ENCODE measurements at regions not wholly inside any gene's neighbourhood (a gene's known extent, or its start where the extent isn't known, plus 50 kb on each side); places are given as distances from the start of the nearest gene placed in this dataset.

DNA sequence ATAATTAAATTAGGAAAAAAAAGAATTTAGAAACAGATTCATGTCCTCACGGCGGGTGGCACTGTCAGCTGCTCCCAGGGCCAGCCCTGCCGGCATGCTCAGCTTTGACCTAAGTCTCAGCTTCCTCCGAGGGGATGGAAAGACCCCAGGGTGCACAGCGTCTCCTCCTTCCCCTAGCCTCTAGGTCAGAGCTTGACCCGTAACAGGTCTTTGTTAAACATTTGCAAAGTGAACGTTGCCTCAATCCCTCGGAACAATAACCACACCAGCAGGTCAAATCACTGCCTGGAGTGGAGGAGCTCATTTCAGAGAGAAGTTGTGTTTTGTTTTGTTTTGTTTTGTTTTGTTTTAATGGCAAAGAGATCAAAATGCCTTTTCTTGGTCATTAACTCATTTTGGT is 171.3 kb downstream of the TMEM18 start:
- no peak overlapping the region for H3K9ac ChIP-seq (ENCODE audit: low read length)
- no peak overlapping the region for H3K4me3 ChIP-seq (replicated peaks in 1 of 2; ENCODE audit: low read depth in 1 of 2, low read length in 2 of 2)
- H3K4me2 ChIP-seq (ENCODE audit: low read length) = no peak overlapping the region
- no peaks in the 10 kb centered on the region for H3K9me2 ChIP-seq (ENCODE audit: insufficient read depth)
- ATAC-seq (no peak), DNase-seq (ENCODE audit: low read depth, low spot score) (no peak)
- no peak overlapping the region for H2AFZ ChIP-seq (ENCODE audit: low read depth, low read length, poor library complexity, severe bottlenecking)
- no peaks in the 10 kb centered on the region for H3K4me1 ChIP-seq (ENCODE audit: control insufficient read depth in 1 of 2, insufficient read depth in 2 of 2, low read length in 2 of 2)
- H3K9me3 ChIP-seq (ENCODE audit: control insufficient read depth in 1 of 2, insufficient read depth in 1 of 2, low read depth in 1 of 2, low read length in 2 of 2) = no peaks in the 10 kb centered on the region
- CTCF ChIA-PET = no interaction called here
- H3K27me3 ChIP-seq (ENCODE audit: insufficient read depth, low read length) = peaks cover 11% of the 10 kb centered on the region; the same call in 1 of the 2 replicates
- no TSS peak for BruUV-seq (replicated peaks)
- intact Hi-C loops (cut with micrococcal nuclease) = no loop called here
- no peaks in the 10 kb centered on the region for H3K79me2 ChIP-seq (ENCODE audit: insufficient read depth, low read length)
- no peaks in the 10 kb centered on the region for H4K20me1 ChIP-seq (ENCODE audit: insufficient read depth)
- POLR2A ChIA-PET = no interaction called here
- H3K36me3 ChIP-seq (ENCODE audit: control insufficient read depth in 1 of 2, insufficient read depth in 2 of 2, low read length in 2 of 2) = no peaks in the 10 kb centered on the region
- TF ChIP-seq CEBPB (IDR thresholded peaks at IDR 0.05; ENCODE audit: low read depth) (no peak), EGR1 (IDR thresholded peaks at IDR 0.05; ENCODE audit: low read depth) (no peak), EZH2phosphoT487 (IDR thresholded peaks at IDR 0.05; ENCODE audit: borderline replicate concordance) (no peak), CBX3 (IDR thresholded peaks at IDR 0.05; ENCODE audit: low read depth) (no peak), ZNF274 (IDR thresholded peaks at IDR 0.05; ENCODE audit: low read depth, low read length) (no peak), POLR2AphosphoS5 (IDR thresholded peaks at IDR 0.05; ENCODE audit: low read depth, low read length) (no peak), YY1 (IDR thresholded peaks at IDR 0.05; ENCODE audit: extremely low read depth, insufficient replicate concordance, low read depth, low read length) (no peak), TCF7L2 (IDR thresholded peaks at IDR 0.05; ENCODE audit: borderline replicate concordance, extremely low read depth, insufficient read depth, insufficient read length) (no peak), ZFX (IDR thresholded peaks at IDR 0.05) (no peak)
- TF ChIP-seq, protein P1, sequence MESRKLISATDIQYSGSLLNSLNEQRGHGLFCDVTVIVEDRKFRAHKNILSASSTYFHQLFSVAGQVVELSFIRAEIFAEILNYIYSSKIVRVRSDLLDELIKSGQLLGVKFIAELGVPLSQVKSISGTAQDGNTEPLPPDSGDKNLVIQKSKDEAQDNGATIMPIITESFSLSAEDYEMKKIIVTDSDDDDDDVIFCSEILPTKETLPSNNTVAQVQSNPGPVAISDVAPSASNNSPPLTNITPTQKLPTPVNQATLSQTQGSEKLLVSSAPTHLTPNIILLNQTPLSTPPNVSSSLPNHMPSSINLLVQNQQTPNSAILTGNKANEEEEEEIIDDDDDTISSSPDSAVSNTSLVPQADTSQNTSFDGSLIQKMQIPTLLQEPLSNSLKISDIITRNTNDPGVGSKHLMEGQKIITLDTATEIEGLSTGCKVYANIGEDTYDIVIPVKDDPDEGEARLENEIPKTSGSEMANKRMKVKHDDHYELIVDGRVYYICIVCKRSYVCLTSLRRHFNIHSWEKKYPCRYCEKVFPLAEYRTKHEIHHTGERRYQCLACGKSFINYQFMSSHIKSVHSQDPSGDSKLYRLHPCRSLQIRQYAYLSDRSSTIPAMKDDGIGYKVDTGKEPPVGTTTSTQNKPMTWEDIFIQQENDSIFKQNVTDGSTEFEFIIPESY (IDR thresholded peaks at IDR 0.05; ENCODE audit: extremely low read depth, insufficient replicate concordance, low read length) = no peak
- TF ChIP-seq, protein P2, sequence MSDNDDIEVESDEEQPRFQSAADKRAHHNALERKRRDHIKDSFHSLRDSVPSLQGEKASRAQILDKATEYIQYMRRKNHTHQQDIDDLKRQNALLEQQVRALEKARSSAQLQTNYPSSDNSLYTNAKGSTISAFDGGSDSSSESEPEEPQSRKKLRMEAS (IDR thresholded peaks at IDR 0.05) = no peak
- RAD21 ChIA-PET (ENCODE audit: low non-redundant PET in 1 of 2, low total read pairs in 2 of 2, uncharacterized antibody in 2 of 2, unreplicated experiment in 2 of 2) = no interaction called here
- no peak overlapping the region for H3K27ac ChIP-seq (ENCODE audit: low read depth, low read length)

Data from HCT116 (cell line).